ENCODE measurements at regions not wholly inside any gene's neighbourhood (a gene's known extent, or its start where the extent isn't known, plus 50 kb on each side); places are given as distances from the start of the nearest gene placed in this dataset.
"Not testable (repeated sequence)": the region's sequence is repeated elsewhere in the genome, so short reads cannot be mapped to it uniquely, and the experiment has no call there.

GRCh38 chr2:129468879-129469278 is 510.6 kb upstream of the RAB6C start:
- DNase-seq (ENCODE audit: low read depth), result no peak

GRCh38 chr2:129469389-129469788 is 510.1 kb upstream of the RAB6C start:
- DNase-seq (ENCODE audit: low read depth), result no peak

- DNase-seq (ENCODE audit: low read depth), result no peak
Measured at GRCh38 chr2:129469871-129470270, 509.6 kb upstream of the RAB6C start.

GRCh38 chr2:129478902-129479517 is 500.5 kb upstream of the RAB6C start:
- DNase-seq (ENCODE audit: low read depth), result no peak

- no peak for DNase-seq (ENCODE audit: low read depth)
Measured at GRCh38 chr2:129479892-129480291, 499.6 kb upstream of the RAB6C start.

- DNase-seq (ENCODE audit: low read depth), result no peak
Measured at GRCh38 chr2:129480790-129481189, 498.7 kb upstream of the RAB6C start.

- no peak for DNase-seq (ENCODE audit: low read depth)
Measured at GRCh38 chr2:129481306-129482219, 497.9 kb upstream of the RAB6C start.

GRCh38 chr2:129482626-129483025 is 496.8 kb upstream of the RAB6C start:
- DNase-seq (ENCODE audit: low read depth), result no peak

GRCh38 chr2:129483366-129483765 is 496.1 kb upstream of the RAB6C start:
- no peak for DNase-seq (ENCODE audit: low read depth)

GRCh38 chr2:129484999-129485897 is 494.2 kb upstream of the RAB6C start:
- DNase-seq (ENCODE audit: low read depth), result no peak

- DNase-seq (ENCODE audit: low read depth), result no peak
Measured at GRCh38 chr2:129488376-129488775, 491.1 kb upstream of the RAB6C start.

GRCh38 chr2:129490641-129491040 is 488.8 kb upstream of the RAB6C start:
- no peak for DNase-seq (ENCODE audit: low read depth)

GRCh38 chr2:129491308-129491707 is 488.2 kb upstream of the RAB6C start:
- no peak for DNase-seq (ENCODE audit: low read depth)

- DNase-seq (ENCODE audit: low read depth), result no peak
Measured at GRCh38 chr2:129492548-129492947, 486.9 kb upstream of the RAB6C start.

- DNase-seq (ENCODE audit: low read depth), result no peak
Measured at GRCh38 chr2:129499747-129500146, 479.7 kb upstream of the RAB6C start.

- DNase-seq (ENCODE audit: low read depth), result no peak
Measured at GRCh38 chr2:129502781-129503180, 476.7 kb upstream of the RAB6C start.

- DNase-seq (ENCODE audit: low read depth), result no peak
Measured at GRCh38 chr2:129504646-129505045, 474.8 kb upstream of the RAB6C start.

GRCh38 chr2:129518937-129519336 is 460.5 kb upstream of the RAB6C start:
- DNase-seq (ENCODE audit: low read depth), result no peak

- not testable (repeated sequence) for DNase-seq (ENCODE audit: low read depth)
Measured at GRCh38 chr2:129532158-129532557, 447.3 kb upstream of the RAB6C start.

- no peak for DNase-seq (ENCODE audit: low read depth)
Measured at GRCh38 chr2:129548880-129549279, 430.6 kb upstream of the RAB6C start.

GRCh38 chr2:129550536-129550935 is 428.9 kb upstream of the RAB6C start:
- no peak for DNase-seq (ENCODE audit: low read depth)

- no peak for DNase-seq (ENCODE audit: low read depth)
Measured at GRCh38 chr2:129554373-129554772, 425.1 kb upstream of the RAB6C start.
